Endodermal cell (in vitro differentiated cells): ENCODE measurements at regions not wholly inside any gene's neighbourhood (a gene's known extent, or its start where the extent isn't known, plus 50 kb on each side); places are given as distances from the start of the nearest gene placed in this dataset.
A peak's percentile ranks its signal among the peaks of the same experiment; 100 is the strongest.
"Not testable (repeated sequence)": the region's sequence is repeated elsewhere in the genome, so short reads cannot be mapped to it uniquely, and the experiment has no call there.

Experiments used
- DNase-seq: peaks from one replicate; pipeline ENCODE4 v3.0.0-alpha.2; 2017
- H3K27ac ChIP-seq: 2 replicates; pipeline ENCODE4 v1.5.1; 2013; ENCODE audit warnings: mild to moderate bottlenecking, low read depth, low read length, moderate library complexity
- H3K27me3 ChIP-seq: 2 replicates; pipeline ENCODE4 v1.6.1; 2013; ENCODE audit warnings: mild to moderate bottlenecking, low read length, moderate library complexity; ENCODE audit not compliant: insufficient read depth, control insufficient read depth, poor library complexity, severe bottlenecking
- H3K36me3 ChIP-seq: 2 replicates; pipeline ENCODE4 v1.7.0; 2013; ENCODE audit warnings: mild to moderate bottlenecking, low read length, moderate library complexity; ENCODE audit not compliant: control insufficient read depth, insufficient read depth
- H3K4me1 ChIP-seq: one replicate; pipeline ENCODE4 v1.7.0; 2013; ENCODE audit warnings: low read length; ENCODE audit not compliant: control insufficient read depth, insufficient read depth
- H3K4me3 ChIP-seq: 2 replicates; pipeline ENCODE4 v1.5.1; 2013; ENCODE audit warnings: mild to moderate bottlenecking, low read length, moderate library complexity
- H3K9ac ChIP-seq: 2 replicates; pipeline ENCODE4 v1.6.1; 2013; ENCODE audit warnings: mild to moderate bottlenecking, low read length, moderate library complexity; ENCODE audit not compliant: poor library complexity, severe bottlenecking; ENCODE audit errors: extremely low read depth
- H3K9me3 ChIP-seq: 2 replicates; pipeline ENCODE4 v1.6.1; 2013; ENCODE audit warnings: mild to moderate bottlenecking, low read length, moderate library complexity; ENCODE audit not compliant: control insufficient read depth
- H3K27ac Mint-ChIP-seq: 2 replicates; pipeline ENCODE4 v1.8.0; 2020; ENCODE audit warnings: mixed read lengths
- H3K27me3 Mint-ChIP-seq: 2 replicates; pipeline ENCODE4 v1.8.0; 2021; ENCODE audit warnings: mild to moderate bottlenecking, mixed read lengths; ENCODE audit not compliant: insufficient read depth
- H3K36me3 Mint-ChIP-seq: 2 replicates; pipeline ENCODE4 v1.8.0; 2020; ENCODE audit warnings: low read depth, mixed read lengths
- H3K4me1 Mint-ChIP-seq: 2 replicates; pipeline ENCODE4 v1.8.0; 2020; ENCODE audit warnings: mixed read lengths
- H3K4me3 Mint-ChIP-seq: 2 replicates; pipeline ENCODE4 v1.8.0; 2020; ENCODE audit warnings: mild to moderate bottlenecking, moderate library complexity, mixed read lengths
- H3K9me3 Mint-ChIP-seq: 2 replicates; pipeline ENCODE4 v1.8.0; 2020; ENCODE audit warnings: mild to moderate bottlenecking, mixed read lengths
- CTCF ChIP-seq: fragments of 200-600 bp; sonication (generic); conservative IDR thresholded peaks from 2 replicates; pipeline ENCODE4 v1.5.0; 2021; ENCODE audit warnings: antibody characterized with exemption, mild to moderate bottlenecking
- whole genome bisulfite sequencing, 2 experiments: methylation state at CpG; one replicate each; pipeline versions ENCODE4 v1.1.5 to v1.1.7; 2013; ENCODE audit warnings: missing lambda C conversion rate in 2 of 2, mixed read lengths in 1 of 2; ENCODE audit not compliant: insufficient coverage in 1 of 2, insufficient read length in 1 of 2; 5-methylcytosine and 5-hydroxymethylcytosine counted together

GRCh38 chr2:72026819-72027425 lies 120.7 kb downstream of the CYP26B1 start:
- Mint-ChIP-seq H3K27ac (no peak overlapping the region), H3K36me3 (no peaks in the 10 kb centered on the region), H3K9me3 (peaks cover 6% of the 10 kb centered on the region), H3K4me1 (no peaks in the 10 kb centered on the region), H3K27me3 (no peaks in the 10 kb centered on the region), H3K4me3 (no peak overlapping the region)
- TF ChIP-seq CTCF: no peak
- H3K4me1 ChIP-seq: no peaks in the 10 kb centered on the region
- H3K27me3 ChIP-seq: no peaks in the 10 kb centered on the region
- H3K36me3 ChIP-seq: no peaks in the 10 kb centered on the region
- WGBS, 2 experiments: 88 to 92% methylated on average over 8 to 10 of the region's 10 CpGs
- no peak overlapping the region for H3K4me3 ChIP-seq
- H3K9ac ChIP-seq: no peak overlapping the region
- H3K27ac ChIP-seq: no peak overlapping the region
- no peaks in the 10 kb centered on the region for H3K9me3 ChIP-seq
- DNase-seq: peak; percentile 22

- no peaks in the 10 kb centered on the region for H3K27me3 ChIP-seq
- H3K4me1 ChIP-seq: no peaks in the 10 kb centered on the region
- Mint-ChIP-seq H3K27ac (no peak overlapping the region), H3K4me1 (no peaks in the 10 kb centered on the region), H3K9me3 (peaks cover 9% of the 10 kb centered on the region), H3K4me3 (no peak overlapping the region), H3K27me3 (no peaks in the 10 kb centered on the region), H3K36me3 (no peaks in the 10 kb centered on the region)
- H3K9me3 ChIP-seq: no peaks in the 10 kb centered on the region
- no peak overlapping the region for H3K4me3 ChIP-seq
- DNase-seq: peak; percentile 34
- 92 to 99% methylated on average over 8 to 16 of the region's 16 CpGs for WGBS, 2 experiments
- H3K36me3 ChIP-seq: no peaks in the 10 kb centered on the region
- no peak for TF ChIP-seq CTCF
- H3K27ac ChIP-seq: no peak overlapping the region
- no peak overlapping the region for H3K9ac ChIP-seq
Observed at GRCh38 chr2:72024451-72025175, 123.0 kb downstream of the CYP26B1 start.

GRCh38 chr2:72023678-72024390 lies 123.8 kb downstream of the CYP26B1 start:
- H3K4me1 ChIP-seq: no peaks in the 10 kb centered on the region
- H3K27me3 ChIP-seq: no peaks in the 10 kb centered on the region
- DNase-seq: no peak
- no peak overlapping the region for H3K9ac ChIP-seq
- H3K27ac Mint-ChIP-seq: no peak overlapping the region
- H3K36me3 Mint-ChIP-seq: no peaks in the 10 kb centered on the region
- H3K27ac ChIP-seq: no peak overlapping the region
- TF ChIP-seq CTCF: no peak
- H3K9me3 ChIP-seq: no peaks in the 10 kb centered on the region
- no peak overlapping the region for H3K4me3 Mint-ChIP-seq
- no peaks in the 10 kb centered on the region for H3K27me3 Mint-ChIP-seq
- WGBS, 2 experiments: 91 to 100% methylated on average over 5 to 7 of the region's 7 CpGs
- H3K36me3 ChIP-seq: no peaks in the 10 kb centered on the region
- peaks cover 9% of the 10 kb centered on the region for H3K9me3 Mint-ChIP-seq
- H3K4me1 Mint-ChIP-seq: no peaks in the 10 kb centered on the region
- H3K4me3 ChIP-seq: no peak overlapping the region

- H3K36me3 ChIP-seq, H3K36me3 Mint-ChIP-seq, H3K9ac ChIP-seq, H3K4me3 ChIP-seq, H3K4me1 ChIP-seq, H3K27ac Mint-ChIP-seq, H3K4me1 Mint-ChIP-seq, H3K9me3 Mint-ChIP-seq, H3K27me3 Mint-ChIP-seq, H3K27ac ChIP-seq, H3K9me3 ChIP-seq, H3K27me3 ChIP-seq, H3K4me3 Mint-ChIP-seq: not testable (repeated sequence)
- 79% methylated on average over 6 to 16 of the region's 16 CpGs for WGBS, 2 experiments
- DNase-seq: peak; percentile 37
Observed at GRCh38 chr2:72021371-72021770, 126.3 kb downstream of the CYP26B1 start.
